GM18499 (cell line): ENCODE measurements at regions not wholly inside any gene's neighbourhood (a gene's known extent, or its start where the extent isn't known, plus 50 kb on each side); places are given as distances from the start of the nearest gene placed in this dataset.

ENCODE experiments used
- ATAC-seq: cut with Tn5 transposase; IDR thresholded peaks from one replicate; pipeline ENCODE4 v1.9.1; 2021; ENCODE audit warnings: moderate number of reproducible peaks; ENCODE audit not compliant: insufficient read depth, unreplicated experiment

DNA sequence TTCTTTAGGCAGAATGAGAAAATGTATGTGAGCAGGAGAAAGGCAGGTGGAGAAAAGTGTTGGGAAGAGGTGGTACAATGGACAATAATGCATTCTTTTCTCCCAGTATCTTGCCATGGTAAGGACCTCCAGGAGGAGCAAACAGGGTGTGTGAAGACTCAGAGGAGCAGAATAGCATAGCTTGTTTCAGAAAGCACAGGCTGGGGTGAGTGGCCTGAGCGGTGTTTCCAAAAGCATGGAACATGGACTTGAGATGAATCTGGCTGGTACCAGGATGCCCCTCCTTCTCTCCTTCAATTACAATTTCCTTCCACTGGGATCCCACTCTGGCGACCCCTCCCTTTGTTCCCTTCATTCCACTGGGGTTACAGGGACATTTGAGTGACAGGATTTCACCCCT is 123.4 kb upstream of the TNR start:
- ATAC-seq = no peak

DNA sequence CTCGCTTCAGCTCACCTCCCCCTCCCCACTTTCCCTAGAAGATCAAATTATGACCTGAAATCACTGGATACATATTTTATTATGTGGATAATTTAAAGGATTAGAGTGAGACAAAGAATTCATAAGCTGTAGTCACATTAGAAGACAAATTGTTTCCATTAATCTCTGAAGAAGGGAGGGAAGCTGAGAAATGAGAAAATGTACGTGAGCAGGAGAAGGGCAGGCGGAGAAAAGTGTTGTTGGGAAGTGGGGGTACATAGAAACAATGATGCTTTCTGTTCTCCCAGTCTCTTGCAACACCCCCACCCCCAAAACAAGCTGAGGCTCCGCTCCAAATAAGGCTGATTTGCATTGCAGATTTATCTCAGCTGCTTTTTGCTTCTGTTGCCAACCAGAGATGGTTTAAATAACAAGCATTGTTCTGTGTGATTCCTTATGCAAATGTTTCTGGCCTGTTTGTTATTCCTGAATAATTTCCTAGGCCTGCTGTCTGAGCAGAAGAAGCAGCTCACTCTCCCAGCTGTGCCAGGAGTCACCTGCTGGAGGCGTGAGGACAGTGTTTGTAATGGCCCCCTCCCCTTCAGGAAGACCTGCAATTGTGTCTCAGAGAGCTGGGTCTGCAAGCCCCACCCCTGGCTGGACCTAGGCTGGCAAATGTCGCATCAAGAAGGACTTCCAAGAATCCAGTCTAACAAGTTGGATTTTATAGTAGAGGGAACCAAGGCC is 121.8 kb upstream of the TNR start:
- no peak for ATAC-seq

DNA sequence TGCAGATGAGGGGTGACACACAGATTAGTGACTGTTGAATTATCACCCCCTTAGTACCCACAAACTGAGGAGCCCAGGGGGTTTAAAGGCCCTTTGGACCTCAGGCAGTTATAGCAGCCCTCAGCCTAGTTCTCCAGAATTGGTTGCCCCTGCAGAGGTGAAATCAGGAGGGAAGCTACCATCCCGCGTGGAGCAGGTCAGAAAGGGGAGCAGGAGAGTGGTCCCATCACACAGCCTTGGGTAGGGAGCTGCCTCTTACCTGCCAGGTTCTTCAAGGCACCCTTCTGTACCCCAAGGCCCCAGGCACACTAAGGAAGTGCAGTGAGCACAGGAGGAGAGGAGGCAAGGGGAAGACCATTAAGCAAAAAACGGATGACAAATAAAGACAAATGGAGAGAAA is 121.2 kb upstream of the TNR start:
- ATAC-seq = no peak

DNA sequence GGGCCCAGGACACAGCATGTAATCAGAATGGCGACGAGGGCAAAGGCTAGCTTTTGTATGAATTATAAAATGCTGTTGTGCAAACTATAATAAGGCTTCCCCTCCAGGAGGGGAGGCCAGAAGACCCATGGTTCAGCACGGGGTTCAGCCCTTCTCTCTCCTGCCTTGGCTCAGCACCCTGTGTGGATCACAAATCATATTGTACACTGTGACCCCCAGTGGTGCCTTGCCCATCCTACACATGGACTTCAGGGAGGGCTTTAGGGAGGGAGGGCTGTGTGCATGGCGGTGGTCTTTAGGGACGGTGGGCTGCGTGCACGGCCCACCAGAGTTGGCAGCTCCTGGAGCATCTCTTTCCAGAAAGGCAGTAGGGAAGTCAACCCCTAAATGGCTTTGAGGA is 120.8 kb upstream of the TNR start:
- ATAC-seq = no peak

DNA sequence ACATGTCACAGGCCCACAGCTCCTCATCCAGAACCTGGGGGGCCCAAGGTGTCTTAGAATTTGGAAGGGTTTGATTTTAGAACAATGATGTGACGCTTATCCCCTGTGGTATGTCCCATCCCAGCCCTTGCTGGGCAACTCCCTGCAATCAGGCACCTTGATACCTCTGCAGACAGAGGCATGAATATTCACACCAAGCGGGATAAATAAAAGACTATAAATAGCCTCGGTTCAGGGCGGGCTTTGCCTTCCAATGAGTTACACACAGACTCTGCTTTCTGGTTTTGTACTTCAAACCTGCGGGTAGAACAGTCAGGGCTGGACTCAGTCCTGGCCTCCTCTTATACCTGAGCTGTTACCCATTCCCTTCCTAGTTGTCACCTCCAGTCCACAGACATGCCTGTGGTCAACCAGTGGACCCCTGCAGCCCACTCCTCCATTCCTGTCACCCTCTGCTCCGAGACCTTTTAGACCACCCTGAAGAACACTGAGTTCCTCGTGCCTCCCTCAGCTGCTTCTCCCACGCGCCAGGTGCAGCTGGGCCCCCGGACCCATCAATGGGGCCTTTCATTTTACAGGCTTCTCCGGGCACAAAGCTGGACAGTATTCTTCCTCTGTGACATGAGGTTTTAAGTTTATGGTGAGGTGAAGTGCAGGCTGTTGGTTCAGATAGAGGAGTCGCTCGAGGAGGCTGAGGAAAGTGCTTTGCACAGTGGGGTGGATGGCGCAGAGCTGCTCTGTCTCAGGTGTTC is 120.1 kb upstream of the TNR start:
- no peak for ATAC-seq

DNA sequence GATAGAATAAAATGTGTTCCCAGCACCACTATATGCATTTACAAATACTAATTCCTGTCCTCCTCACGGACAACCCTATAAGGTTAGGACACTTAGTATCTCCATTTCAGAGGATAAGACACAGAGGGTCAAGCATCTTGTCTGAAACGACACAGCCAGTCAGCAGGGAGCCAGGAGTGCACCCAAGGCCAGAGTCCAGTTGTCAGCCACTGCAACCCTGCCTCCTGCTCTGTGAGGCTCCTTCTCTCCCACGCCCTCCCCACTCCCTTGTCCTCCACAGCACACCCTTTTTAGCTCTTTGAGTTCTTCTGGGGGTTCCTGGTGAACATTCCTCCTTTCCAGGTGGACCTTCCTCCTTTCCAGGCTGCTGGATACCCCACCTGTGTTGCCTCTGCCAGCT is 119.0 kb upstream of the TNR start:
- no peak for ATAC-seq

DNA sequence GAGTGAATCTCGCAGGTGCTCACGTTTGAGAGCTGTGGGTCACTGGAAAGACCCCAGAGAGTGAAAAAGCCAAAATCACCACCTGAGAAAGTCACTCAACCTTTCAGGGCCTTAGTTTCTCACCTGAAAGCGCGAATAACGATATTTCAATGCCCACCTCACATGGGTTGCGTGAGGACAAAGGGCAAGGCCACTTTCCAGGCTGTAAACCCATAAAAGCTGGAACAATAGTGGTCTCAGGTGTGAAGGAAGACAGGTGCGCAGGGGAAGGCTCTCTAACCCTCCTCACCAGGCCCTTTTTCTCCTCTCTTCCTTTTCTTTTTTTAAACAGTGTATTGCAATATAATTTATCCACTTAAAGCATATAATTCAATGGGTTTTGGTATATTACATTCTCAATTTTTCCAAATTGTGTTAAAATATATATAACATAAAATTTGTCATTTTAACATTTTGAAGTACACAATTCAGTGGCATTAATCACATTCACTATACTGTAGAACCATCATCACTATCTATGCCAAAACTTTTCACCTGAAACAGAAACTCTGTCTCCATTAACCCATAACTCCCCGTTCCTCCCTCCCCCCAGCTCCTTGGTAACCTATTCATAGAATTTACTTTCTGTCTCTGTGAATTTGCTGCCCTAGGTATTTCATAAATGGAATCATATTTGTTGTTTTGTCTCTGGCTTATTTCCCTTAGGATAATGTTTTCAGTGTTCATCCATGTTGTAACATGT is 118.4 kb upstream of the TNR start:
- no peak for ATAC-seq

DNA sequence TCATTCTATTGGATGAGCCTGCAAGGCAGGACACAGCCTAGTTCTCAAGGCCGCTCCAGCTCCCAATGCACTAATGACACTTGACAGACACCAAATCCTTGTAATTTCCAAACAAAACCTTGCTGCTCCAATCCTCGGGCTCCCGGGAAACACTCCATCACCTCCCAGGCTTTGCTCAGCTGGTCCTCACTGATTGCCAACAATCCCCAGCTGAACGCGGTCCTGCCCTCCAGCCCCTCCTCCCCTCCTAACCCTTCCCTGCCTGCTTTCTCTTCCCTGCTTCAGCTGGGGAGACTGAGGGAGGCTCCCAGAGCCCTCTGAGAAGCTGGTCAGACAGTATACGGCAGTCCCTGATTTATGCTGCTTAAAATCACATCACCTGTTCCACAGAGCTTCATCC is 114.4 kb upstream of the TNR start:
- no peak for ATAC-seq

- no peak for ATAC-seq
These were observed 110.3 kb upstream of the TNR start for GRCh38 chr1:175853681-175854080.

GRCh38 chr1:175851749-175852148 is 108.4 kb upstream of the TNR start:
- ATAC-seq = no peak

- no peak for ATAC-seq
These were observed 104.9 kb upstream of the TNR start for GRCh38 chr1:175848329-175848728.

- ATAC-seq = no peak
These were observed 102.6 kb upstream of the TNR start for GRCh38 chr1:175845985-175846384.

- no peak for ATAC-seq
These were observed 101.9 kb upstream of the TNR start for GRCh38 chr1:175845338-175845737.

- no peak for ATAC-seq
These were observed 101.5 kb upstream of the TNR start for GRCh38 chr1:175844877-175845276.

DNA sequence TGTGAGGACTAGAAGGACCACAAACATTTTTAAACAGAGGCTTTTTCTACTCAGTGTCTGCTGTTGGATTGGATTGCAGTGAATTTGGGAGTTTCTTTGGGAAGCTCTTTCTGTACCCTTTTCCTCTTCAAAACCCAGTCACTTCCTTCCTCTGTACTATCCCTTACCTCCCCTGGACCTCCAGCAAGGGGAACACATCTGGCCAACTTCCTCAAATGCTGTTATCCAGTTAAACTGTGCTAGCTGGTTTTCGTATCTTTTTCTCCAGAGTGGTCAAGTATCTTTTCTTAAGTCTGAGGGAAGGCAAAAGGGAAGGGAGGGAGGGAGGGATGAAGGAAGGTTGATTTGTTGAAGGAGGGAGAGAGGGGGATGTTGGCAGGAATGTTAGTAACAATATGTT is 99.2 kb upstream of the TNR start:
- ATAC-seq = no peak

- ATAC-seq = no peak
These were observed 98.4 kb upstream of the TNR start for GRCh38 chr1:175841738-175842187.

GRCh38 chr1:175840787-175841186 is 97.4 kb upstream of the TNR start:
- ATAC-seq = no peak

DNA sequence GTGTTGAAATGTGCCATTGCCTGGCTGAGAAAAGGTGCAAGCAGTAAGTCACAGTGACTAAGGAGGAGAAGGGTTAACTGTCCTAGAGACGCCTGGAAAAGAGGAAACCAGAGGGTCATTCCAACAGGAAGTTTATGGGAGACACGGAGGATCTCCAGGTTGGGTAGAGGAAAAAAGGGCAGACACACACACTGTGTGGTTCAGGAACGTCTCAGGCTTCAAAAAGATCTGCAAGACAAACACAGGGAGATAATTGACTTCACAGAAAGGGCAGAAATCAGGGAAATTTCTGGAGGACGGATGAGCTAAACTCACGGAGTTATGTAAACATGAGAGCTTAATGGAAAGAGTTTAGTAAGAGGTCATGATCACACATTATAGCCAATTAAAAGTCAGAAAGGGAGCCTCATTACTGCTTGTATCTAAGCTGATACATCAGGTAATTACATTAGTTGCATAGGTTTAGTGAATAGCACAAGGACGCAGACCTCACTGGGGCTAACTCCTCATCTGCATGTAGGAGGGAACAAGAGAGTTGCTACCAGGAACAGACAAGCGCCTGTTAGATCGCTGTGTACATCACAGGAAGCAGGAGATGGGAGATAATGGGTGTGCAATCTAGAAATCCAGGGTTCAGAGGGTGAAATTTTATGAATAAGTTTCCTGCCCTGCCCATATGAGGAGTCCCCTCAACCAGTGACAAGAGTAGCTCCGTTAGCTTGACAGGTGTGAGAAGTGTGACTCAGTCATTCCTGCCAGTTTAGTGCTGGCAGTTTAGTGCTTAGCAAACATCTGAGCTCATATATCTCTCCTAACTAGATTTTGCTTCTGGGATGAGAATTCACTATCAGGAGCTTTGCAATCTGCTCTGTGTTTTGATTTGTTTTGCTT is 96.6 kb upstream of the TNR start:
- no peak for ATAC-seq

DNA sequence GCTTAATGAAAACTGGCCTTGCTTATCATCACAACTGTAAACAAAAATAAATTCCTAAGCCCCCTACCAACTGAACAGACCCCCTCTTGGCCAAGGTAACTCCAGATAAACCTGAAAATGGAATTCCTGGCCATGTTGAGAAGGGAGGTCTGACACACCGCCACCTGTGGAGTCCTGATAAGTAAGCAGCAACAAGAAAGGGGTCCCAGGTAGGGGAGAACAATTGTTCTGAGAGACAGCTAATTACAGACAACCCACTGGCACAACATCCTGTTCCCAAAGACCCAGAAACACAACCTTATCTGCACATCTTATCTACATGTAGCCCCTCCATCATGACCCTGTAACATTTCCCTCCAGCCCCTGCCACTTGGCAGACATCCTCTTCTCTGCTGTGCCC is 91.2 kb upstream of the TNR start:
- ATAC-seq = no peak

DNA sequence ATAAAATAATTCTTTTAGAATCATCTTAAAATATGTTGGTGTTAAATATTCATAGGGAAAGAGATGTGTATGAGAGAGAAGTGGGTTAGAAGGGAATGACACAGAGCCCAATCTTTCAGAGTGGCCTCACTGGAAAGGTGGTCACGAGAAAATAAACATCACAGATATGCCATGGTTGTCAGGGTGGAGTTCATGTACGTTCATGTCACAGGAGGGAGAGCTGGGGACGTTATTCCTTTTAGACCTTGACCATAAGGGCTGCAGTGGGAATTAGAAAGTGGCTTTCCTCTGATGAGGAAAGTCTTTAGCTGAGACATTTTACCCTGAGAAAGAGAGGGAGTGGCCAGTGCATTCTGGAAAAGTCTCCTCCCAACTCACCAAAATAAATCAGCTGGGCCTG is 90.6 kb upstream of the TNR start:
- no peak for ATAC-seq
